NCI-H1105 (cell line): ENCODE measurements at regions not wholly inside any gene's neighbourhood (a gene's known extent, or its start where the extent isn't known, plus 50 kb on each side); places are given as distances from the start of the nearest gene placed in this dataset.
A peak's percentile ranks its signal among the peaks of the same experiment; 100 is the strongest.
"Not testable (repeated sequence)": the region's sequence is repeated elsewhere in the genome, so short reads cannot be mapped to it uniquely, and the experiment has no call there.

ENCODE experiments used
- DNase-seq: peaks from one replicate; lab custom pipeline; 2025; lab: John Stamatoyannopoulos, UW

DNA sequence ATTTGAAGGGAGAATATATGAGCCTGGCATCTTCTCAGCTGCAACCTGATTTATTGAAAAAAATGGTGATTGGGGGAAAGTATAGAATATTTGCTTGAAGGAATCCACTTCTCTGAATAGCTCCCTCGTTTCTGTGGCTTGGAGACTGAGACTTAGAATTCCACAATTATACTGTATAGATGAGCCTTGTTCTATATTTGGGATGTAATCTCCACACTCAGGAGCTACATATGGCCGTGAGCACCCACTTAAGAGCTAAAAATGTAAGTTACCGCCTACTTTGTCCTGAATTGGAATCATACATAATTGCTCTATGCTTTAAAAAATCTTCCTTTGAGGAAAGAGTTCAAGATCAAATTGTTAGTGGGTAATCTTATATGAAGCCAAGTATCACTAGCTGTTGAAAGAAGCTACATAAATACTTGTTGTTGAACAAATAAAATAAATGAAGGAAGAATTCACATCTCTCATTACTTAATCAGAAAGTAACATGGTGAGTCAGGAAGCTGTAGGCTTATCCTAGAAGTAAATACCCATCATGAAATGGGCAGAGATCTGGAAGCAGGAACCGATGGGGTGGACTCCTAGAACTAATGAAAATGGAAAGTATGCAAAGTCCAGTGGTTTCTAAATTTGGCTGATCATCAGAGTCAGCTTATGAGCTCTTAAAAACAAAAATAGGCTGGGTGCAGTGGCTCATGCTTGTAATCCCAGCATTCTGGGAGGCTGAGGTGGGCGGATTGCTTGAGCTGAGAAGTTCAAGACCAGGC is 254.3 kb downstream of the SOX4 start:
- no peak for DNase-seq

GRCh38 chr6:21850691-21851090 is 257.1 kb downstream of the SOX4 start:
- no peak for DNase-seq

- no peak for DNase-seq
Observed at GRCh38 chr6:21855811-21856455, 262.4 kb downstream of the SOX4 start.

GRCh38 chr6:21856456-21856825 is 262.9 kb downstream of the SOX4 start:
- DNase-seq: no peak

DNA sequence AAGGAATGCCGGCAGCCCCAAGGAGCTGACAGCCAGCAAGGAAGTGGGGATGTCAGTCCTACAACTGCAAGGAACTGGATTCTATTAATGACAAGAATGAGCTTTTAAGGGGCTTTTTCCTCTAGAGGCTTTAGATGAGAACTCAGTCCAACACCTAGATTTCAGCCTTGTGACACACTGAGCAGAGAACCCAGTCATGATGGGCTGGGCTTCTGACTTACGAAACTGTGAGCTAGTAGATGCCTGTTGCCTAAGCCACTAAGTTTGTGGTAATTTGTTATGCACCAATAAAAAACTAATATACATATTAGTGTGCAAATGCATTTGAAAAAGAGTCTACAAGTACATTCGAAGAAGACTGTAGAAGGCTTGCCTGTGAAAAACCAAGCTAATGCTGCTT is 263.3 kb downstream of the SOX4 start:
- DNase-seq: no peak

GRCh38 chr6:21858076-21858475 is 264.5 kb downstream of the SOX4 start:
- no peak for DNase-seq

- DNase-seq: no peak
Observed at GRCh38 chr6:21859193-21859735, 265.7 kb downstream of the SOX4 start.

- no peak for DNase-seq
Observed at GRCh38 chr6:21861942-21862341, 268.4 kb downstream of the SOX4 start.

- no peak for DNase-seq
Observed at GRCh38 chr6:21864206-21864605, 270.7 kb downstream of the SOX4 start.

- DNase-seq: no peak
Observed at GRCh38 chr6:21868226-21868625, 274.7 kb downstream of the SOX4 start.

DNA sequence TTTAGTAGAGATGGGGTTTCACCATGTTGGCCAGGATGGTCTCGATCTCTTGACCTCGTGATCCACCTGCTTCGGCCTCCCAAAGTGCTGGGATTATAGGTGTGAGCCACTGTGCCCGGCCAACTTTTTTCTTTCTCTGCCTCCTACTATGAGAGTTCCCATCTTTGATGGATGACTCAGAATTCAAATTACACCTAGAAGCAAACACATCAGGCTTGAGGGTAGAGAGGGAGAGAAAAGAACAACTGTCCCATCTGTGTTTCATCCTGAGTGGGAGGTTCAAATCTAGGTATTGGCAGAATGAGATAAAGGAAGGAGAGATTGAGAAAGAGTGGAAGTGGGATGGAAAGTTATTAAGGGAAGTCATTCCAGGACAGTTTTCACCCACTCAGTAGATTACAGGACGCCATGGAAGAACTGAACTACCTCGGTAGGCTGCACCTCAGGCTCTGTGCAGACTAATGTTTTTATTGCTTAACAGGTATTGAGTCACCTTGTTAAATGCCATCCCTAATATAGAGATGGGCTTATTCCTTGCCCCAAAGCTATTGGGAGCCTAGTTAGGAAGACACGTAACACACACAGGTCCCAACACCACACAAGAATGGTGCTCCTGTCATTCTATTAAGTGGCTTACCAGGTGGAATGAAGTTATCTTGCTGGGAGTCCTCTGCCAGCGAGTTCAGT is 275.7 kb downstream of the SOX4 start:
- no peak for DNase-seq

GRCh38 chr6:21870076-21870730 is 276.7 kb downstream of the SOX4 start:
- DNase-seq: no peak

GRCh38 chr6:21871831-21872230 is 278.3 kb downstream of the SOX4 start:
- no peak for DNase-seq

DNA sequence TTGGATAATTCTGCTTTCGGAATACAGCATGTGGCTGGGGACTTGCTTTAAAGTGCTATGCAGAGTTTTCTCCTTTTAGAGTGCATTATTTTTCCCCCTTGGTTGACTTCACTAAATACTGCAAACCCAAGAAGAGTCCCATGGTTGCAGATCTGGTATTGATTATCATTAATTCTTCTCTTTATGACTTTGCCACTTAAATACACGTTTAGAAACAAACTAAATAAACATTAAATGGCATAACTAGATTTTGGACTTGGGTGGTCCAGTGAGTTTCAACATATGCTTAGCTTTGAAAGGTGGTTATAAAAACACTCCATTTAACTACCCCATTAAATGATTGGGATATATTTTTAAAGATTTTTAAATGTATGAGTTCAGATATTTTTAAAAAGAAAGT is 279.2 kb downstream of the SOX4 start:
- DNase-seq: no peak

DNA sequence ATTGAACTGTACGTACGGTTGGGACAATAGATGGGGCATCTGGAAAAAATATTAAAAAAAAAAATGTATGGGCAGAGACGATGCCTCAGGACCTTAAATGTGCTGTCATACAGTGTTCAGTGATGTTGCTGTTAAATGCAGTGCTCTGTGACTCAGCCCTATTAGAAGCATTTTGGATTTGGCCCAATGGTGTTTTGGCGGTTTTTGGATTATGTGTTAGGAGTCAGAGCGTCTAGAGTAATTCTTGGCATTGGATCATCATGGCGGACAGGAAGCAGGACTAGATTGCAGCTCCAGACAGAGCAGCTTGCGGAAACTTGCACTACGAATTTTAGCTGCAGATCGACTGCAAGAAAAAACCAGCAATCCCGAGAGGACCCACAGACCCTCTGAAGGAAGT is 280.0 kb downstream of the SOX4 start:
- DNase-seq: no peak

- no peak for DNase-seq
Observed at GRCh38 chr6:21874372-21874771, 280.8 kb downstream of the SOX4 start.

DNA sequence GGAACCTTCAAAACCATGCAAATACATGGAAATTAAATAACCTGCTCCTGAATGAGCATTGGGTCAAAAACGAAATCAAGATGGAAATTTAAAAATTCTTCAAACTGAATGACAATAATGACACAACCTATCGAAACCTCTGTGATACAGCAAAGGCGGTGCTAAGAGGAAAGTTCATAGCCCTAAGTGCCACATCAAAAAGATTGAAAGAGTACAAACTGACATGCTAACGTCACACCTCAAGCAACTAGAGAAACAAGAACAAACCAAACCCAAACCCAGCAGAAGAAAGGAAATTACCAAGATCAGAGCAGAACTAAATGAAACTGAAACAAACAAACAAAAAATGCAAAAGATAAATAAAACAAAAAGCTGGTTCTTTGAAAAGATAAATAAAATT is 283.5 kb downstream of the SOX4 start:
- not testable (repeated sequence) for DNase-seq

DNA sequence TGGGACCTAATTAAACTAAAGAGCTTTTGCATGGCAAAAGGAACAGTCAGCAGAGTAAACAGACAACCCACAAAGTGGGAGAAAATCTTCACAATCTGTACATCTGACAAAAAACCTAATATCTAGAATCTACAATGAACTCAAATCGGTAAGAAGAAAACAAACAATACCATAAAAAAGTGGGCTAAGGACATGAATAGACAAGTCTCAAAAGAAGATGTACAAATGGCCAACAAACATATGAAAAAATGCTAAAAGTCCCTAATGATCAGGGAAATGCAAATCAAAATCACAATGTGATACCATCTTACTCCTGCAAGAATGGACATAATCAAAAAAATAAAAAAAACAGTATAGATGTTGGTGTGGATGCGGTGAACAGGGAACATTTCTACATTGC is 286.7 kb downstream of the SOX4 start:
- not testable (repeated sequence) for DNase-seq

GRCh38 chr6:21881969-21882465 is 288.5 kb downstream of the SOX4 start:
- no peak for DNase-seq

GRCh38 chr6:21883595-21884328 is 290.2 kb downstream of the SOX4 start:
- DNase-seq: peak; percentile 28

DNA sequence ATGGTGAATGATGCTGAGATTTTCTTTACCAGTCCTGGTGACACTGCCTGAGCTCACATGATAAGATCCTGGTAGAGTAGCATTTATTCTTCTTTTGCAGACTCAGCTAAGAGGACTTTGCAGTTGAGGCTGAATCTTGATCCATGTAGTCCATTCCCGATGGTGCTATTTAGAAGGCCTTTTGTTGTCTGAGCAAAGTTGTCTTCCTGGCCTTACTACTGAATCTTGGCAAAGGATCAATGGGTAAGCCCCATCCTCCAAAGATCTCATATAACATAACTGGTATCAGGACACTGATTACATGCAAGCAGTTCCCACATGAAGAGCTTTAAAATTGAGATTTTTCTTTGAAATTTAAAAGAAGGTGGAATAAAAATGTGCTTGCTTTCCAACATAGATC is 291.6 kb downstream of the SOX4 start:
- DNase-seq: no peak
